GM18507 (cell line): ENCODE measurements at regions not wholly inside any gene's neighbourhood (a gene's known extent, or its start where the extent isn't known, plus 50 kb on each side); places are given as distances from the start of the nearest gene placed in this dataset.

Experiments
- DNase-seq: peaks from one replicate; pipeline ENCODE4 v3.0.0; 2011; ENCODE audit warnings: low read depth; ENCODE audit not compliant: insufficient read length; ENCODE audit errors: extremely low spot score
- FAIRE-seq: peaks from 2 replicates; lab custom pipeline; 2011; peaks lifted over from hg19 to GRCh38; lab: Jason Lieb, UNC

GRCh38 chr14:54166049-54166950 lies 209.7 kb upstream of the BMP4 start:
- FAIRE-seq (no peak), DNase-seq (no peak)

DNA sequence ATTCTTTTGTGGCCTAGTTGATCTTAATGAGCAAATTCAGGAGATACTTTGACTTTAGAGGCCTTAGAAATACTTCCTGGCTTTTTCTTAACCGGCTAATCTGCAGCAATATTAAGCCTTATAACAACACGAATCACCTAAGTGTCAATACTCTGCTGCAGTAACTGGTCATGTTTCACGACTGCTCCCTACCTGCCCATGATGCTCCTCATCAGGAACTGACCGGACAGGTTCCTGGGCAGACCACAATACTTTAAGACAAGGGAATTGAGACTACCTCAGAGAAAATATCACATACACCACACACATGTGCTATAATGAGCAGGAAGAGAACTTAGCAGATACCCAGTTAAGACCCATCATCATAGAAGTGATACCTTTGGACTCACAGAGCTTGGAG lies 211.9 kb upstream of the BMP4 start:
- FAIRE-seq = no peak

DNA sequence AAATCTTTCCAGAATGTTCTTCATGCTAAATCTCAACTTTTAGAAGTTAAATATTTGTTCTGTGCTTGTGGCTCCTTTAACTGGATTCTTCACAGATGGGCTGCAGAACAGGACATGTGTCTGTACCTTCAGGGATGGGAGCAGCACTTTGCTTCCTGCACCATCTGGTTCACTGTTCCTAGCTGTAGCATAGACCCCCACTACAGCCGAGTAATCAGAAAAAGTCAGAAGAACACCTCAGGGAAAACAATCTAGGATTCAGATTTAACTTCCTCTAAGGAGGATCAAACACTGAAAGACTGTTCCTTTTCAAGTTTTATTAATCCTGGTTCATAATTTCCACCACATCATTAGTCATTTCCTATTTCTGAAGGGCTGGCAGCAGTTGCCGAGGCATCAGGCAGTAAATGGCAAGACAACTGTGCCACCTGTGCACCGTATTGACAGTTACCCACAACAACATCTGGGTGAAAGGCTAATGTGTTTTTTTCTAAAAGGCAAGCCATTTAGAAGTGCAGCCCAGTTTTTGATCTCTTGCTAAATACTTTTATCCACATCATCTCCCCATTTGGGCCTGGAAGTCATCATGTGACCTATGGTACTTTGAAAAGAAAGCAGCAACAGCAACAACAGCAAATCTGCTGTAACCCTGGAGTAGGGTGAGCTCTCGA lies 212.8 kb upstream of the BMP4 start:
- no peak for DNase-seq
- no peak for FAIRE-seq

More for the DNA sequence above, 211.9 kb upstream of the BMP4 start:
- no peak for DNase-seq

GRCh38 chr14:54170301-54170700 lies 213.7 kb upstream of the BMP4 start:
- FAIRE-seq (no peak), DNase-seq (no peak)

DNA sequence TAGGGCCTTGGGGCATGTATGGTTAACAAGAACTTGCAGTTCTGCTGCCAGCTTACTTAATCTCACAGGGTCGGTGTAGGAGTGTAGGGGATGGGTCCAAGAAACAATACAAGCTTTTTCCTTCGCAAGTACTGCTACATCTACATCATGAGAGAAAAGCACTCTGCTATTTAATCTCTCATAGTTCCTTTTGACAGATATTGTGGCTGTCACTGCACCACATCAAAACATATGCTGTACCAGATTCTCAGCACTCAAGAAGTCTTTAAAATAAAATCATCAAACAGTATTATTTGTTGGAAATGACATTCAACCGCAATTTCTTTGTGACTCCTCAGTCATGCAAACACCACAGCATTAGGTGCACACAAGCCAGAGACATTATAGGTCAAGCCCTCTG lies 215.5 kb upstream of the BMP4 start:
- DNase-seq (no peak), FAIRE-seq (no peak)

DNA sequence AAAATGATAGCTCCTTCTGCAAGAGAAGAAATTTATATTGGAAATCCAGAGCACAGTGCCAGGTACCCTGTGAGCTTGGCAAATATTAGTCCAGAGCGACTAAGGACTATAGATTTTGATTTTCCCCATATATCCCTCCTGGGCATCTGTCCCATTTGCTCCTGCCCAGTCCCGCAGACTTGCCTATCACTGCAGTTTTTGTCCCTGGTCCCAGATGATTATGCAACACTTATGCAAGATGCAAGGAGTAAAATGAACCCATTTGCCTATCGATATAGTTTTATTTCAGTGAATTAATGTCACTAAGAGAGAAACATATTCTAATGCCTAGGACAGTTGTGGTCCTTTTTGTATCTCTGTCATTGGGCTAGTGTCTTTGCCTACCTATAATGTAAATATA lies 215.9 kb upstream of the BMP4 start:
- no peak for FAIRE-seq
- DNase-seq = no peak

DNA sequence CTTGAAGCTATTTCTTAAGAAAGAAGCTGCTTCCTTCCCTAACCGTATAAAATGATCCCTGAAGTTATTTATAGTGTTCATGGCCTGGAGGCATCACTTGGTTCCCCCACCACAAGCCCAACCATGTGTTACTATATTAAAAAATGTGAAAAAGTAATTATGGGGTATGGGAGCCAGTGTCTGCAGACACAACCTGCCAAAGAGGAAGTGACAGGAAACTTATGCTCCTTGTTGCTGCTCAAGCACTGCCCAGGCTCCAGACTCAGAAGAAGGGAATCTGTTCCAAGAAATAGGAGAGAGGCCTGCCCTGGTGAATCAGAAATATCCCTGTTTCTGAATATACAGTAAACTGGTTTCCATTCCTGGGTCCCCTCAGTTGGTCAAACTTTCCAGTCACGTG lies 217.2 kb upstream of the BMP4 start:
- DNase-seq (no peak), FAIRE-seq (no peak)

DNA sequence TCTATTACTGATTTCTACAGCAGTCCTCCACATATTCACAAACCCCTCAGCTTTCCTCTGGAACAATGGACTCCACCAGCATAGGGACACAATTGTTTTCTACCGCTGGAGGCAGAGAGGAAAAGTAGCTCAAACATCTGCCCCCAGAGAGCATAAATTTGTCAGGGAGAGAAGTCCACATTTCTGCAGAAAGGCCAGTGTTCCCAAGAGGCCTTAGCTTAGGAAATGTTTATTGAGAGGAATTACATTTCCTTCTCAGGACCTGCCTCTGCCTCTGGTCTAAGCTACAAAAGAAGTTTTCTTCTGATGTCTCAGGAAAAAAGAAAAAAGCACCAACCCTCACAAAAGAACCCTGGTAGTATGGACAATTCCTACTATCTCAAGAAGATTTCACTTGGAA lies 217.8 kb upstream of the BMP4 start:
- DNase-seq = no peak
- no peak for FAIRE-seq

- FAIRE-seq (peak; percentile 86), DNase-seq (peak; percentile 8)
Observed at GRCh38 chr14:54175298-54175942, 218.8 kb upstream of the BMP4 start.

DNA sequence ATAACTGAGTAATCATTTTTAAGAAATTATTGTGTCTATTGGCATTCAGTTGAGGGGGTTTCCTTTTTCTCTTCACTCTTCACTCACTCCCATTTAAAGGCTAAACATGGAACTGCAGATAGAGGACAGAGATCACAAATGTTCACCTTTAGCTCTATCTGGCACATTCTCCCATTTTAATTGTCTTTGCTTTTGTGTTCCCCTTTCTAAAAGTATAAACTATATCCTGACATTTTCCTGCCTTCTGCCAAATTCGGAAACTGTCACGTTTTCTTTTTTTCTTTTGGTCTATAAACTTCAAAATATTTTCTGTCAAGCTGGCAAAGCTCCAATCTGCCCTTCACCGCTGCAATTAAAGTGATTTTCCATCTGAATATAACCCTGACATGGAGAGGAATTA lies 219.8 kb upstream of the CDKN3 start:
- FAIRE-seq = no peak
- no peak for DNase-seq

GRCh38 chr14:54177641-54178621 lies 218.9 kb upstream of the CDKN3 start:
- no peak for FAIRE-seq
- DNase-seq = no peak

GRCh38 chr14:54182419-54183045 lies 214.3 kb upstream of the CDKN3 start:
- DNase-seq = no peak
- no peak for FAIRE-seq

GRCh38 chr14:54186821-54187763 lies 209.7 kb upstream of the CDKN3 start:
- DNase-seq = no peak
- FAIRE-seq = no peak

GRCh38 chr14:54188064-54188666 lies 208.6 kb upstream of the CDKN3 start:
- DNase-seq (no peak), FAIRE-seq (no peak)

DNA sequence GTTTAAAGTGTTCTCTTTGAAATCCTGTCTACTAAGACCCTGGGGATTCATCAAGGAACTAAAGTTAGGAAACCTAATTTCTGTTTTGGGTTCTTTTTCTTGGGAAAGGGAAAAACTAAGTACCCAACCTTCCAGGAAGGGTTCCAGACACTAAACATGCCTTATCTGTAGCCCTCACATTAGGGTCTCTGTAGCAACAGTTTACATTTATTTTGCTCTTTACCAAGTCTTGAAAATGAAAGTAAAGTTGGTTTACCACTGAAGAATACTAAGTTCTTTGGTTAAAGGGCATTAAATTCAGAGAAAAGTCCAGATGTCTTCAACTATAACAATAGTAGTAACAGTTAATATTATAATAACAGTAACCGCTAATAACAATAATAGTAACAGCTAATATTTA lies 207.5 kb upstream of the CDKN3 start:
- FAIRE-seq (no peak), DNase-seq (no peak)

- DNase-seq (no peak), FAIRE-seq (no peak)
Observed at GRCh38 chr14:54189748-54190354, 207.0 kb upstream of the CDKN3 start.

GRCh38 chr14:54191846-54192245 lies 205.0 kb upstream of the CDKN3 start:
- FAIRE-seq (no peak), DNase-seq (no peak)
